GM23338 (cell line): ENCODE measurements at regions not wholly inside any gene's neighbourhood (a gene's known extent, or its start where the extent isn't known, plus 50 kb on each side); places are given as distances from the start of the nearest gene placed in this dataset.
"Not testable (repeated sequence)": the region's sequence is repeated elsewhere in the genome, so short reads cannot be mapped to it uniquely, and the experiment has no call there.

Experiments used
- ATAC-seq: fragments of 200-7000 bp; cut with Tn5 transposase; 3 replicates; pipeline ENCODE4 v1.9.1; 2020
- DNase-seq: peaks from one replicate; pipeline ENCODE4 v3.0.0-alpha.2; 2015; ENCODE audit warnings: low spot score
- H2AFZ ChIP-seq: fragments of 200-600 bp; sonication (generic); 2 replicates; pipeline ENCODE4 v1.8.0; 2016; ENCODE audit warnings: antibody characterized with exemption, mild to moderate bottlenecking, moderate library complexity
- H3F3A ChIP-seq: fragments of 200-600 bp; sonication (generic); replicated peaks from 2 replicates; pipeline ENCODE4 v1.8.0; 2017; ENCODE audit warnings: antibody characterized with exemption, mixed run types, low read depth
- H3K27ac ChIP-seq: fragments of 200-600 bp; sonication (generic); 2 replicates; pipeline ENCODE4 v1.6.1; 2016; ENCODE audit warnings: low read depth
- H3K27me3 ChIP-seq: fragments of 200-600 bp; sonication (generic); 2 replicates; pipeline ENCODE4 v1.8.0; 2016; ENCODE audit warnings: mild to moderate bottlenecking, mixed run types, moderate library complexity; ENCODE audit not compliant: insufficient read depth
- H3K36me3 ChIP-seq: fragments of 200-600 bp; sonication (generic); 2 replicates; pipeline ENCODE4 v1.8.0; 2016; ENCODE audit warnings: mild to moderate bottlenecking; ENCODE audit not compliant: insufficient read depth
- H3K4me1 ChIP-seq: fragments of 200-600 bp; sonication (generic); 2 replicates; pipeline ENCODE4 v1.8.0; 2016; ENCODE audit warnings: mild to moderate bottlenecking, moderate library complexity; ENCODE audit not compliant: insufficient read depth
- H3K4me2 ChIP-seq: fragments of 200-600 bp; sonication (generic); 2 replicates; pipeline ENCODE4 v1.7.1; 2017; ENCODE audit warnings: mixed run types
- H3K4me3 ChIP-seq: fragments of 200-600 bp; sonication (generic); 2 replicates; pipeline ENCODE4 v1.6.1; 2016; ENCODE audit warnings: mixed run types
- H3K79me2 ChIP-seq: fragments of 200-600 bp; sonication (generic); replicated peaks from 2 replicates; pipeline ENCODE4 v1.8.0; 2017; ENCODE audit warnings: mild to moderate bottlenecking; ENCODE audit not compliant: insufficient read depth
- H3K9me2 ChIP-seq: fragments of 200-600 bp; sonication (generic); 2 replicates; pipeline ENCODE4 v1.8.0; 2017; ENCODE audit not compliant: insufficient read depth
- H4K20me1 ChIP-seq: fragments of 200-600 bp; sonication (generic); replicated peaks from 2 replicates; pipeline ENCODE4 v1.8.0; 2017; ENCODE audit warnings: mild to moderate bottlenecking; ENCODE audit not compliant: insufficient read depth
- H3K27ac Mint-ChIP-seq: 2 replicates; pipeline ENCODE4 v1.8.0; 2020; ENCODE audit warnings: inconsistent platforms, mild to moderate bottlenecking, moderate library complexity, mixed read lengths
- H3K27me3 Mint-ChIP-seq: 3 replicates; pipeline ENCODE4 v1.8.0; 2022; ENCODE audit warnings: low read depth, mild to moderate bottlenecking, moderate library complexity, mixed read lengths, inconsistent platforms; ENCODE audit not compliant: insufficient read depth, poor library complexity
- H3K36me3 Mint-ChIP-seq: 3 replicates; pipeline ENCODE4 v1.8.0; 2021; ENCODE audit warnings: low read depth, mild to moderate bottlenecking, inconsistent platforms, moderate library complexity, mixed read lengths
- H3K4me1 Mint-ChIP-seq: 3 replicates; pipeline ENCODE4 v1.8.0; 2020; ENCODE audit warnings: mild to moderate bottlenecking, inconsistent platforms, mixed read lengths
- H3K4me3 Mint-ChIP-seq: 3 replicates; pipeline ENCODE4 v1.8.0; 2021; ENCODE audit warnings: moderate library complexity, mild to moderate bottlenecking, inconsistent platforms, mixed read lengths
- H3K9me3 Mint-ChIP-seq: 3 replicates; pipeline ENCODE4 v1.8.0; 2020; ENCODE audit warnings: moderate library complexity, mild to moderate bottlenecking, inconsistent platforms, mixed read lengths
- CREB1 ChIP-seq: fragments of 250-450 bp; sonication (Bioruptor Pico); IDR thresholded peaks from 2 replicates; pipeline ENCODE4 v1.5.0; 2020; ENCODE audit warnings: low read depth, mild to moderate bottlenecking, moderate library complexity
- CTCF ChIP-seq, 2 experiments: fragments of 200-600 bp in 1 of 2; sonication (generic) in 1 of 2; conservative IDR thresholded peaks; 2 replicates each; pipeline versions ENCODE4 v1.5.1 to v1.6.1; 2016 to 2017; ENCODE audit warnings: antibody characterized with exemption in 2 of 2, low read depth in 2 of 2, mild to moderate bottlenecking in 2 of 2, moderate library complexity in 1 of 2
- ETS1 ChIP-seq: IDR thresholded peaks from 2 replicates; pipeline ENCODE4 v1.6.1; 2016; ENCODE audit warnings: antibody characterized with exemption
- EZH2 ChIP-seq: fragments of 200-600 bp; sonication (generic); IDR thresholded peaks from one replicate; pipeline ENCODE4 v1.8.0; 2017; ENCODE audit warnings: antibody characterized with exemption, mild to moderate bottlenecking, low read depth; ENCODE audit not compliant: unreplicated experiment
- POLR2AphosphoS5 ChIP-seq: IDR thresholded peaks from 2 replicates; pipeline ENCODE4 v1.6.1; 2016; ENCODE audit warnings: antibody characterized with exemption, low read depth
- REST ChIP-seq: IDR thresholded peaks from one replicate; pipeline ENCODE4 v1.6.1; 2018; ENCODE audit warnings: antibody characterized with exemption; ENCODE audit not compliant: unreplicated experiment
- STAT1 ChIP-seq: IDR thresholded peaks from one replicate; pipeline ENCODE4 v1.6.1; 2016; ENCODE audit warnings: antibody characterized with exemption; ENCODE audit not compliant: unreplicated experiment
- ZNF114 ChIP-seq: fragments of 250-450 bp; sonication (Bioruptor Pico); IDR thresholded peaks from 2 replicates; pipeline ENCODE4 v1.5.0; 2020; ENCODE audit warnings: mild to moderate bottlenecking, moderate library complexity

DNA sequence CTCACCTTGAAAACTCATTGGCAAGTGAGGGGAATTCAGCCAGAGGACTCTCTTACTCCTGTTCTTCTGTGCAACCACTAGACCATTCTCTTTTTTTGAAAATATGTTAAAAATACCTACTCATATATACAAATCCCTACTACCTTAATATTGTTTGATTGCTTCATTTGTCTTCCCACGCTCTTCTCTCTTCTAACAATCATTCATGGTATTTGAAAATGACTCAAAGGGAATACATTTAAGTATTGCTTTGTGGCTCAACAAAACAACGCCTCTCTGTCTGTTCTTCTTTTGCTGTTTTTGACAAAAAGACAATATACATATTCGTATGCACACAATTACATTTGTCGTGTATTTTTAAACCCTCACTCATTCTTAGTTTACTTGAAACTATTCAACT, 589.4 kb downstream of the ANKRD50 start:
- no peak overlapping the region for H3K4me3 ChIP-seq
- no peak overlapping the region for H3K27ac ChIP-seq
- no peaks in the 10 kb centered on the region for H3K27me3 Mint-ChIP-seq
- no peak for ATAC-seq
- DNase-seq: no peak
- H4K20me1 ChIP-seq: no peaks in the 10 kb centered on the region
- no peaks in the 10 kb centered on the region for H3K27me3 ChIP-seq
- H3K36me3 ChIP-seq: no peaks in the 10 kb centered on the region
- no peak overlapping the region for H3K4me3 Mint-ChIP-seq
- no peaks in the 10 kb centered on the region for H3K36me3 Mint-ChIP-seq
- no peak overlapping the region for H2AFZ ChIP-seq
- TF ChIP-seq EZH2: no peak
- no peaks in the 10 kb centered on the region for H3K4me1 Mint-ChIP-seq
- H3K27ac Mint-ChIP-seq: no peak overlapping the region
- H3K9me2 ChIP-seq: no peaks in the 10 kb centered on the region
- H3K79me2 ChIP-seq: no peaks in the 10 kb centered on the region
- H3K4me1 ChIP-seq: no peaks in the 10 kb centered on the region
- no peaks in the 10 kb centered on the region for H3K9me3 Mint-ChIP-seq
- H3F3A ChIP-seq: no peaks in the 10 kb centered on the region
- no peak overlapping the region for H3K4me2 ChIP-seq

- Histone ChIP-seq H3K27ac (no peak overlapping the region), H3K79me2 (no peaks in the 10 kb centered on the region), H3K4me1 (no peaks in the 10 kb centered on the region), H3K9me2 (no peaks in the 10 kb centered on the region), H2AFZ (no peak overlapping the region), H3K4me3 (no peak overlapping the region), H3F3A (no peaks in the 10 kb centered on the region), H3K36me3 (no peaks in the 10 kb centered on the region), H3K27me3 (no peaks in the 10 kb centered on the region), H3K4me2 (no peak overlapping the region), H4K20me1 (no peaks in the 10 kb centered on the region)
- H3K9me3 Mint-ChIP-seq: peaks cover 4% of the 10 kb centered on the region; the same call in 1 of the 3 replicates
- no peaks in the 10 kb centered on the region for H3K27me3 Mint-ChIP-seq
- no peaks in the 10 kb centered on the region for H3K36me3 Mint-ChIP-seq
- no peak overlapping the region for H3K4me3 Mint-ChIP-seq
- ATAC-seq (no peak), DNase-seq (no peak)
- no peak overlapping the region for H3K27ac Mint-ChIP-seq
- no peak for TF ChIP-seq CTCF (conservative IDR thresholded peaks at IDR 0.05; ENCODE audit: low read depth in 2 of 2)
- no peak for TF ChIP-seq POLR2AphosphoS5
- no peak for TF ChIP-seq CREB1 (CRISPR knock-in tag)
- TF ChIP-seq EZH2: no peak
- no peak for TF ChIP-seq STAT1
- TF ChIP-seq ETS1: no peak
- TF ChIP-seq REST: no peak
- no peak for TF ChIP-seq ZNF114 (CRISPR knock-in tag)
- no peaks in the 10 kb centered on the region for H3K4me1 Mint-ChIP-seq
Observed at GRCh38 chr4:124123721-124124120, 588.8 kb downstream of the ANKRD50 start.

GRCh38 chr4:124131324-124131723, 581.2 kb downstream of the ANKRD50 start:
- H4K20me1 ChIP-seq, H3K4me2 ChIP-seq, H3K79me2 ChIP-seq, H3K4me3 Mint-ChIP-seq, H3F3A ChIP-seq, ATAC-seq, H3K27ac ChIP-seq, H3K36me3 ChIP-seq, H3K4me1 ChIP-seq, DNase-seq, H3K4me1 Mint-ChIP-seq, H3K27me3 ChIP-seq, H2AFZ ChIP-seq, H3K27me3 Mint-ChIP-seq, H3K9me2 ChIP-seq, H3K4me3 ChIP-seq, H3K27ac Mint-ChIP-seq: not testable (repeated sequence)
- Mint-ChIP-seq H3K9me3 (peaks cover 43% of the 10 kb centered on the region), H3K36me3 (peaks cover 26% of the 10 kb centered on the region)
